Glutamatergic neuron (in vitro differentiated cells): ENCODE measurements at regions not wholly inside any gene's neighbourhood (a gene's known extent, or its start where the extent isn't known, plus 50 kb on each side); places are given as distances from the start of the nearest gene placed in this dataset.
A peak's percentile ranks its signal among the peaks of the same experiment; 100 is the strongest.

ENCODE experiments used
- DNase-seq: peaks from one replicate; pipeline ENCODE4 v3.0.0; 2022
- H3K27ac Mint-ChIP-seq: one replicate; pipeline ENCODE4 v1.8.0; 2020; ENCODE audit warnings: mild to moderate bottlenecking, mixed read lengths, inconsistent platforms; ENCODE audit not compliant: unreplicated experiment
- H3K27me3 Mint-ChIP-seq: one replicate; pipeline ENCODE4 v1.8.0; 2020; ENCODE audit warnings: mild to moderate bottlenecking, moderate library complexity, mixed read lengths, inconsistent platforms; ENCODE audit not compliant: unreplicated experiment
- H3K36me3 Mint-ChIP-seq: one replicate; pipeline ENCODE4 v1.8.0; 2020; ENCODE audit warnings: mild to moderate bottlenecking, mixed read lengths, inconsistent platforms; ENCODE audit not compliant: unreplicated experiment
- H3K4me1 Mint-ChIP-seq: one replicate; pipeline ENCODE4 v1.8.0; 2020; ENCODE audit warnings: mild to moderate bottlenecking, low read depth, mixed read lengths, inconsistent platforms; ENCODE audit not compliant: unreplicated experiment
- H3K4me3 Mint-ChIP-seq: one replicate; pipeline ENCODE4 v1.8.0; 2020; ENCODE audit warnings: mild to moderate bottlenecking, mixed read lengths, inconsistent platforms; ENCODE audit not compliant: unreplicated experiment
- H3K9me3 Mint-ChIP-seq: one replicate; pipeline ENCODE4 v1.8.0; 2020; ENCODE audit warnings: mild to moderate bottlenecking, moderate library complexity, mixed read lengths, inconsistent platforms; ENCODE audit not compliant: unreplicated experiment
- CTCF ChIP-seq: fragments of 200-600 bp; sonication (generic); IDR thresholded peaks from one replicate; pipeline ENCODE4 v1.5.0; 2021; ENCODE audit not compliant: partially characterized antibody, unreplicated experiment

GRCh38 chr5:67996596-67996995 is 219.0 kb upstream of the PIK3R1 start:
- Mint-ChIP-seq H3K4me3 (no peak overlapping the region), H3K4me1 (no peaks in the 10 kb centered on the region), H3K9me3 (peaks cover 2% of the 10 kb centered on the region), H3K27ac (no peak overlapping the region), H3K27me3 (no peaks in the 10 kb centered on the region), H3K36me3 (no peaks in the 10 kb centered on the region)
- no peak for DNase-seq
- no peak for TF ChIP-seq CTCF

GRCh38 chr5:67992923-67993322 is 222.6 kb upstream of the PIK3R1 start:
- no peak for DNase-seq
- Mint-ChIP-seq H3K9me3 (peaks cover 3% of the 10 kb centered on the region), H3K27me3 (no peaks in the 10 kb centered on the region), H3K27ac (no peak overlapping the region), H3K4me3 (no peak overlapping the region), H3K4me1 (peaks cover 16% of the 10 kb centered on the region), H3K36me3 (no peaks in the 10 kb centered on the region)
- no peak for TF ChIP-seq CTCF

GRCh38 chr5:67989456-67989855 is 226.1 kb upstream of the PIK3R1 start:
- DNase-seq = peak; percentile 36
- Mint-ChIP-seq H3K4me3 (peak overlapping the region; percentile 72), H3K36me3 (no peaks in the 10 kb centered on the region), H3K9me3 (peaks cover 3% of the 10 kb centered on the region), H3K27ac (peak overlapping the region; percentile 30), H3K4me1 (peaks cover 24% of the 10 kb centered on the region), H3K27me3 (no peaks in the 10 kb centered on the region)
- no peak for TF ChIP-seq CTCF

GRCh38 chr5:67986761-67987160 is 228.8 kb upstream of the PIK3R1 start:
- no peak for TF ChIP-seq CTCF
- Mint-ChIP-seq H3K36me3 (no peaks in the 10 kb centered on the region), H3K27ac (no peak overlapping the region), H3K4me1 (peaks cover 24% of the 10 kb centered on the region), H3K4me3 (no peak overlapping the region), H3K9me3 (peaks cover 1% of the 10 kb centered on the region), H3K27me3 (no peaks in the 10 kb centered on the region)
- DNase-seq = no peak

GRCh38 chr5:67985686-67986387 is 229.7 kb upstream of the PIK3R1 start:
- no peak overlapping the region for H3K27ac Mint-ChIP-seq

More at GRCh38 chr5:67985686-67986387, 229.7 kb upstream of the PIK3R1 start:
- no peak for TF ChIP-seq CTCF
- peaks cover 24% of the 10 kb centered on the region for H3K4me1 Mint-ChIP-seq
- peaks cover 1% of the 10 kb centered on the region for H3K9me3 Mint-ChIP-seq
- no peaks in the 10 kb centered on the region for H3K27me3 Mint-ChIP-seq
- DNase-seq = no peak
- no peak overlapping the region for H3K4me3 Mint-ChIP-seq
- no peaks in the 10 kb centered on the region for H3K36me3 Mint-ChIP-seq
